GM12864 (cell line): ENCODE measurements at regions not wholly inside any gene's neighbourhood (a gene's known extent, or its start where the extent isn't known, plus 50 kb on each side); places are given as distances from the start of the nearest gene placed in this dataset.
"Not testable (repeated sequence)": the region's sequence is repeated elsewhere in the genome, so short reads cannot be mapped to it uniquely, and the experiment has no call there.

Experiments used
- DNase-seq: peaks from one replicate; pipeline ENCODE4 v3.0.0-alpha.2; 2011; ENCODE audit warnings: low read depth
- H3K4me3 ChIP-seq: 2 replicates; pipeline ENCODE4 v1.5.1; 2011; ENCODE audit warnings: mild to moderate bottlenecking, low read depth, low read length, control low read depth
- CTCF ChIP-seq: IDR thresholded peaks from 2 replicates; pipeline ENCODE4 v1.5.1; 2011; ENCODE audit warnings: low read depth, mild to moderate bottlenecking, moderate library complexity, low read length, control low read depth, inconsistent platforms; ENCODE audit errors: missing control alignments

DNA sequence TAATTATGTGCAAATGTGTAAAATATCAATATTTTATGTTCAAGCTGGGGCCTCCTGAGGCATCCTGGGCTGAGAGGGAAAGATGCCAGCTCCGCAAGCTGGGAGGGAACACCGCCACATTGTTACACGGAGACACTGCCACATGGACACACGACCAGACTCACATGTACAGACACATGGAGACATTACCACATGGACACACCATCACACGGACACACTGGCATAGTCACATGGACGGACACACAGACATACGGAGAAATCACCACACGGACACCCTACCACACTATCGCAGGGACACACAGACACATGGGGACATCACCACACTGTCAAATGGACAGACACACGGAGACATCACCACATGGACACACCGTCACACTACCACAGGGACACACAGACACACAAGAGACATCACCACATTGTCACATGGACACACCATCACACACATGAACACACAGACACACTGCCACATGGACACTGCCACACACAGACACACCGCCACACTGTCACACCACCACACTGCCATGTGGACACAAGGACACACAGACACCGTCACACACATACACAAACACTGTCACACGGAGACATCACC is 117.6 kb downstream of the CCDC74A start:
- TF ChIP-seq CTCF = no peak

DNA sequence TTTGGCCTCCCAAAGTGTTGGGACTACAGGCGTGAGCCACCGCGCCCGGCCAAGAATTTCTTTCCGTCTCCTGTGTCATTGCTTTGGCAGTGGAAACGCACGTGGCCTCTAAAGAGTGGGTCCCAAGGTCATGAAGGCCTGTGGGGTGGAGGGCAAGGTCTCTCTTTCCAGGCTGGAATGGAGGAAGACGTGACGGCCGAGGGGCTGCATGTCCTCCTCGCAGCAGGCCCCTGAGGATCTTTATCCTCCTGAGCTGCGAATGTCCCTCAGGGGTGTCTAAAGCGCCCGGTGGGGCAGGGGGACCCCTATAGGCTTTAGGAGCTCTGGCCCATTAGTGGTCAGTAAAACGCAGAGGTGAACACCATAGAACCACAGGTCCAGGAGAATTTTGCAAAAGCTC is 118.5 kb downstream of the CCDC74A start:
- H3K4me3 ChIP-seq, DNase-seq: not testable (repeated sequence)

More for the DNA sequence above, 117.6 kb downstream of the CCDC74A start:
- no peak for DNase-seq
- H3K4me3 ChIP-seq = no peak overlapping the region

GRCh38 chr2:131646669-131647297 is 119.1 kb downstream of the CCDC74A start:
- no peak for TF ChIP-seq CTCF
- H3K4me3 ChIP-seq = no peak overlapping the region
- no peak for DNase-seq

GRCh38 chr2:131648565-131648964 is 120.9 kb downstream of the CCDC74A start:
- not testable (repeated sequence) for H3K4me3 ChIP-seq, DNase-seq

- DNase-seq, H3K4me3 ChIP-seq: not testable (repeated sequence)
Observed at GRCh38 chr2:131652246-131652645, 124.6 kb downstream of the CCDC74A start.

DNA sequence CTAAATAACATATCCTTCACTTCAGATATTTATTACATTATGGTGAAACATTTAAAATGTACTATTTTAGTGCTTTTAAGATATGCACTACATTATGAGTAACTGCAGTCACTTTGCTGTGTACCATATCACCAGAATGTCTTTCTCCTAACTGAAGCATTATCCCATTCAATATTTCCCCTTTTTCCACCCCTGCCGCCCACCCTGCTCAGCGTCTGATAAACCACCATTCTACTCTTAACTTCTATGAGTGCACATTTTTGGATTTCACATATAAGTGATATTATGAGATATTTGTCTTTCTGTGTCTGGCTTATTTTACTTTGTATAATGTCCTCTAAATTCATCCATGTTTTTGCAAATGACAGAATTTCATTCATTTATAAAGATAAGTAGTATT is 126.4 kb downstream of the CCDC74A start:
- DNase-seq, H3K4me3 ChIP-seq: not testable (repeated sequence)

- no peak overlapping the region for H3K4me3 ChIP-seq
- no peak for TF ChIP-seq CTCF
- DNase-seq = no peak
Observed at GRCh38 chr2:131656816-131657633, 129.3 kb downstream of the CCDC74A start.

DNA sequence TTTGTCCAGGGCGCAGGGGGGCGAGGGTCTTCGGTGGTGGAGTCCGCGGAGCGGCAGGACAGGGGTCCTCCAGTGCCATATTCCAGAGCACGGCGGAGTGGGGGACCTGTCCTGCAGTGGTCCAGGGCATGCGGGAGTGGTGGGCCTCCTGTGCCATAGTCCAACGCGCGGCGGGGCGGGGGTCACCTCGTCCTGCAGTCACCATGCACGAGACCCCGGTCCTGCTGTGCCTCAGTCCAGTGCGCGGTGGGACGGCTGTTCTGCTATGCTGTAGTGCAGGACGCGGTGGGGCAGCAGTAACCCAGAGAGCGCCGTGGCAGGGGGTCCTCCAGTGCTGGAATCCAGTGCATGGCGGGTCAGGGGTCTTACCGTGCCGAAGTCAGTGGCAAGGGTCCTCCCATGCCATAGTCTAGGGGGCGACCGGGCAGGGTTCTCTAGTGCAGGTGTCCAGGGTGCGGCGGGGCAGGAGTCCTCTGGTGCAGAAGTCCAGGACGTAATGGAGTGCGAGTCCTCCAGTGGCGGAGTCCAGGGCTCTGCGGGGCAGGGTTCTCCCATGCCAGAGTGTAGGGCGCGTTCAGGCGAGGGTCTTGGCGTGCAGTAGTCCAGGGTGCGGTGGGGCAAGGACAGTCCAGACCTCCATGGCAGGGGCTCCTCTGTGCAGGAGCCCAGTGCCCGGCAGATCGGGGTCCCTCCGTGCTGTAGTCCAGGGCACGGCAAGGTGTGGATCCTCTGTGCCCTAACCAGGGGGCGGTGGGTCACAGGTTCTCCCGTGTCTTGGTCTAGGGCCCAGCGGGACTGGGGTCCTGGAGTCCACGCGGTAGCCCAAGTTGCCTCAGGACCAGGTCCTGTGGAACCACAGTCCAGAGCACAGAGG is 130.4 kb downstream of the CCDC74A start:
- TF ChIP-seq CTCF = no peak
- no peak overlapping the region for H3K4me3 ChIP-seq
- DNase-seq = no peak
